Mucosa of rectum (tissue), 2 donors: ENCODE measurements at regions not wholly inside any gene's neighbourhood (a gene's known extent, or its start where the extent isn't known, plus 50 kb on each side); places are given as distances from the start of the nearest gene placed in this dataset.

Source experiments
- H3K27ac ChIP-seq, 2 donors: one replicate each; pipeline ENCODE4 v1.7.0; 2013; ENCODE audit warnings: inconsistent platforms in 2 of 2, low read depth in 2 of 2, low read length in 2 of 2
- H3K27me3 ChIP-seq, 2 donors: one replicate each; pipeline ENCODE4 v1.7.0; 2013; ENCODE audit warnings: low read length in 2 of 2; ENCODE audit not compliant: control insufficient read depth in 2 of 2, insufficient read depth in 2 of 2
- H3K36me3 ChIP-seq, 2 donors: one replicate each; pipeline ENCODE4 v1.7.0; 2013; ENCODE audit warnings: low read length in 2 of 2; ENCODE audit not compliant: control insufficient read depth in 2 of 2, insufficient read depth in 2 of 2
- H3K4me1 ChIP-seq, 2 donors: one replicate each; pipeline ENCODE4 v1.7.0; 2013; ENCODE audit warnings: low read length in 2 of 2, mild to moderate bottlenecking in 1 of 2; ENCODE audit not compliant: control insufficient read depth in 2 of 2, insufficient read depth in 2 of 2
- H3K4me3 ChIP-seq, 2 donors: one replicate each; pipeline ENCODE4 v1.7.0; 2013; ENCODE audit warnings: low read length in 2 of 2
- H3K9ac ChIP-seq, 2 donors: one replicate each; pipeline ENCODE4 v1.7.0; 2013; ENCODE audit warnings: low read length in 2 of 2, low read depth in 1 of 2, mild to moderate bottlenecking in 1 of 2
- H3K9me3 ChIP-seq, 2 donors: one replicate each; pipeline ENCODE4 v1.7.0; 2013; ENCODE audit warnings: low read length in 2 of 2; ENCODE audit not compliant: control insufficient read depth in 2 of 2
- donor health status: healthy.
- donor health status: Normal muscosa, but diverticular disease.

- no peak overlapping the region for H3K9ac ChIP-seq
These were observed 51.8 kb upstream of the ADRA1D start for GRCh38 chr20:4300921-4301320.

GRCh38 chr20:4300401-4300800, 51.3 kb upstream of the ADRA1D start:
- Histone ChIP-seq H3K4me1 (no peaks in the 10 kb centered on the region), H3K27me3 (no peaks in the 10 kb centered on the region), H3K9me3 (no peaks in the 10 kb centered on the region), H3K4me3 (no peak overlapping the region), H3K36me3 (no peaks in the 10 kb centered on the region), H3K9ac (no peak overlapping the region), H3K27ac (no peak overlapping the region)

More at GRCh38 chr20:4300921-4301320, 51.8 kb upstream of the ADRA1D start:
- no peaks in the 10 kb centered on the region for H3K4me1 ChIP-seq
- no peak overlapping the region for H3K4me3 ChIP-seq
- H3K27me3 ChIP-seq = no peaks in the 10 kb centered on the region
- H3K36me3 ChIP-seq = no peaks in the 10 kb centered on the region
- no peak overlapping the region for H3K27ac ChIP-seq
- no peaks in the 10 kb centered on the region for H3K9me3 ChIP-seq

- H3K27ac ChIP-seq = no peak overlapping the region
- H3K4me1 ChIP-seq = no peaks in the 10 kb centered on the region
- no peaks in the 10 kb centered on the region for H3K27me3 ChIP-seq
- H3K9ac ChIP-seq = no peak overlapping the region
- no peak overlapping the region for H3K4me3 ChIP-seq
- no peaks in the 10 kb centered on the region for H3K36me3 ChIP-seq
- H3K9me3 ChIP-seq = no peaks in the 10 kb centered on the region
These were observed 50.7 kb upstream of the ADRA1D start for GRCh38 chr20:4299773-4300172.

- Histone ChIP-seq H3K27me3 (no peaks in the 10 kb centered on the region), H3K9me3 (no peaks in the 10 kb centered on the region), H3K4me1 (no peaks in the 10 kb centered on the region), H3K9ac (no peak overlapping the region), H3K36me3 (no peaks in the 10 kb centered on the region), H3K4me3 (no peak overlapping the region), H3K27ac (no peak overlapping the region)
These were observed 50.1 kb upstream of the ADRA1D start for GRCh38 chr20:4299216-4299615.
